ENCODE measurements at regions not wholly inside any gene's neighbourhood (a gene's known extent, or its start where the extent isn't known, plus 50 kb on each side); places are given as distances from the start of the nearest gene placed in this dataset.

DNA sequence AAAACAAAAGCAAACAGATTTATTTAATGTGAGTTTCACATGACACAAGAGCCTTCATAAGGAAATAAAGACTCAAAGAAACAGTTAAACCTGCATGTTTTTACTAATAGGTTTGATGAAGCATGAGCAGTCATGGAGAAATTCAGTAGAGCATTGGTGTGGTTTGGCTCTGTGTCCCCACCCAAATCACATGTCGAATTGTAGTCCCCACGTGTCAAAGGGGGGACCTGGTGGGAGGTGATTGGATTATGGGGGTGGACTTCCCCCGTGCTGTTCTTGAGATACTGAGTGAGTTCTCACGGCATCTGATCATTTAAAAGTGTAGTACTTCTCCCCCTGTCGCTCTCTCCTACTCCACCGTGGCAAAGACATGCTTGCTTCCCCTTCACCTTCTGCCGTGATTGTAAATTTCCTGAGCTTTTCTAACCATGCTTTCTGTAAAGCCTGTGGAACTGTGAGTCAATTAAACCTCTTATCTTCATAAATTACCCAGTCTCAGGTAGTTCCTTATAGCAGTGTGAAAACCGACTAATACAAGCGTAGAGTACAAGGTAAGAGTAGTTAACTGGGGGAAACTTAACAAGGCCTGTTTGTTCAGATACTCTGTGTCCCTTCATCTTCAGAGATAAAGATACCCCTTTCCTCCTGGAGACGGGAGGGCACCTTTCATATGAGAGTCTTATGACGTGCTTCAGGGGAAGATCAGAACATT, 354.8 kb downstream of the SIPA1L2 start:
- no TSS peak for BruUV-seq (replicated peaks)
- Histone ChIP-seq H3K4me3 (ENCODE audit: low read length) (no peak overlapping the region), H3K79me2 (ENCODE audit: low read length) (no peaks in the 10 kb centered on the region), H3K27ac (ENCODE audit: low read length) (no peak overlapping the region), H3K9me2 (replicated peaks; ENCODE audit: low read length) (no peaks in the 10 kb centered on the region), H4K20me1 (ENCODE audit: low read length) (no peaks in the 10 kb centered on the region), H3K4me2 (ENCODE audit: low read length) (no peak overlapping the region), H2AFZ (ENCODE audit: low read length) (no peak overlapping the region), H3K9ac (ENCODE audit: low read length) (no peak overlapping the region), H3K4me1 (ENCODE audit: insufficient read depth, low read length) (no peaks in the 10 kb centered on the region), H3F3A (ENCODE audit: low read length, unreplicated experiment) (no peaks in the 10 kb centered on the region), H3K27me3 (ENCODE audit: low read length) (no peaks in the 10 kb centered on the region), H3K9me3 (ENCODE audit: low read length) (no peaks in the 10 kb centered on the region), H3K36me3 (ENCODE audit: low read depth, low read length) (no peaks in the 10 kb centered on the region)
- CTCF ChIA-PET = no interaction called here
- DNase-seq (no peak), ATAC-seq (no peak)
- TF ChIP-seq, protein P1, sequence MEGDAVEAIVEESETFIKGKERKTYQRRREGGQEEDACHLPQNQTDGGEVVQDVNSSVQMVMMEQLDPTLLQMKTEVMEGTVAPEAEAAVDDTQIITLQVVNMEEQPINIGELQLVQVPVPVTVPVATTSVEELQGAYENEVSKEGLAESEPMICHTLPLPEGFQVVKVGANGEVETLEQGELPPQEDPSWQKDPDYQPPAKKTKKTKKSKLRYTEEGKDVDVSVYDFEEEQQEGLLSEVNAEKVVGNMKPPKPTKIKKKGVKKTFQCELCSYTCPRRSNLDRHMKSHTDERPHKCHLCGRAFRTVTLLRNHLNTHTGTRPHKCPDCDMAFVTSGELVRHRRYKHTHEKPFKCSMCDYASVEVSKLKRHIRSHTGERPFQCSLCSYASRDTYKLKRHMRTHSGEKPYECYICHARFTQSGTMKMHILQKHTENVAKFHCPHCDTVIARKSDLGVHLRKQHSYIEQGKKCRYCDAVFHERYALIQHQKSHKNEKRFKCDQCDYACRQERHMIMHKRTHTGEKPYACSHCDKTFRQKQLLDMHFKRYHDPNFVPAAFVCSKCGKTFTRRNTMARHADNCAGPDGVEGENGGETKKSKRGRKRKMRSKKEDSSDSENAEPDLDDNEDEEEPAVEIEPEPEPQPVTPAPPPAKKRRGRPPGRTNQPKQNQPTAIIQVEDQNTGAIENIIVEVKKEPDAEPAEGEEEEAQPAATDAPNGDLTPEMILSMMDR (conservative IDR thresholded peaks at IDR 0.05; ENCODE audit: low read depth, low read length) = no peak
- TF ChIP-seq EZH2phosphoT487 (IDR thresholded peaks at IDR 0.05; ENCODE audit: borderline replicate concordance, low read length) (no peak), EZH2 (IDR thresholded peaks at IDR 0.05; ENCODE audit: low read length, unreplicated experiment) (no peak)
- POLR2A ChIA-PET (ENCODE audit: unreplicated experiment) = no interaction called here
- intact Hi-C loops (cut with micrococcal nuclease) = no loop called here

DNA sequence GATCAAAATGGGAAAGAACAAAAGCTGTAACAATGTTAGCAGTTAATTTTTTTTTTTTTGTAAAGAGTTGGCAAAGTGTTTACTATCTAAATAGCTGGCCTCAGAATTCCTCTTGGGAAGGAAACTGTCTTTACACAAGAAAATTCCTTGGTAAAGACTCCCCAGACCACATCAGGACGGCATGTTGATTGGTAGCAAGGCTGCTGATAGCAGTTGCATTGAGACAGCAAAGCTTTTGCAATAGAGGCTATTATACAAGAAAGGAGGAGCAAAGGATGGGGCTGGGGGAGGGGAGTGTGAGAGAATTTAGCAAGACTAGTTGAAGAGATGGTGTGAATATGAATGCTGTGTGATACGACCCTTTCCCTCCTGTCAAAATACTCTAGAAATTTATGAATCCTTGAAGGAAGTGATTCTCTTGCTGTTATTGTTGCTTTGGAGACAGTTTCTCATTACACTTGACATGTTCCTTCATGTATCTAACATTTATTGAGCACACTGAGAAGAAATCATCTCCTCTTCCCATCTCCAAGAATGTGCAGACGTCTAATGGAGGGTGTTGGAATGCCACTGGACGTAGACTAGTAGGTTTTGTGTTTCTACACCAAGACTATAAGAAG, 355.6 kb downstream of the SIPA1L2 start:
- BruUV-seq (replicated peaks) = no TSS peak
- Histone ChIP-seq H3K27ac (ENCODE audit: low read length) (no peak overlapping the region), H4K20me1 (ENCODE audit: low read length) (no peaks in the 10 kb centered on the region), H3K9me3 (ENCODE audit: low read length) (no peaks in the 10 kb centered on the region), H2AFZ (ENCODE audit: low read length) (no peak overlapping the region), H3K4me2 (ENCODE audit: low read length) (no peak overlapping the region), H3K27me3 (ENCODE audit: low read length) (no peaks in the 10 kb centered on the region), H3K4me3 (ENCODE audit: low read length) (no peak overlapping the region), H3F3A (ENCODE audit: low read length, unreplicated experiment) (no peaks in the 10 kb centered on the region), H3K79me2 (ENCODE audit: low read length) (no peaks in the 10 kb centered on the region), H3K9me2 (replicated peaks; ENCODE audit: low read length) (no peaks in the 10 kb centered on the region), H3K36me3 (ENCODE audit: low read depth, low read length) (no peaks in the 10 kb centered on the region), H3K4me1 (ENCODE audit: insufficient read depth, low read length) (no peaks in the 10 kb centered on the region), H3K9ac (ENCODE audit: low read length) (no peak overlapping the region)
- no peak for ATAC-seq
- ChIA-PET POLR2A (ENCODE audit: unreplicated experiment) (interaction anchor here (0.6 to 0.7 kb wide), 2 partner anchors 63 to 249 kb away, joined by 5 read pairs; no protein-coding TSS in a partner anchor), CTCF (no interaction called here)
- TF ChIP-seq EZH2phosphoT487 (IDR thresholded peaks at IDR 0.05; ENCODE audit: borderline replicate concordance, low read length) = no peak
- TF ChIP-seq EZH2 (IDR thresholded peaks at IDR 0.05; ENCODE audit: low read length, unreplicated experiment) = no peak
- TF ChIP-seq, protein P1 (conservative IDR thresholded peaks at IDR 0.05; ENCODE audit: low read depth, low read length) = no peak
- intact Hi-C loops (cut with micrococcal nuclease) = no loop called here
- no peak for DNase-seq

DNA sequence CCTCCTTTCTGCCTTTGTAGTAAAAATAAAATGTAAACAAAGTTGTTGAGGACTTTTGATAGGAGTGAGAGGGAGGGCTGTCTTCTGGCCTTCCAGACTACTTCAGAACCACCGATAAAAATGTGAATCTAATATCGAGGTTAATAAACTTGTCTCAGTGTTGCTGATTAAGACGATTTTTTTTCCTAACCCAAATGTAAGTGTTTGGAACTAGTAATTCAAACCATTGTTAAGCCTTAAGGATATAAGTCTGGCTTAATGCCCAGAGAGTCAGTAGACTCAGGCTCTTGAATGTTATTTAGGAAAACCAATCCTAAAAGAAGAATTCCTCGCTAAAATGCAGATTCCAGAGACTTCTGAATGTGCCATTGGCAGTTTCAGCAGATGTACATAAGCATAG, 356.9 kb downstream of the SIPA1L2 start:
- POLR2A ChIA-PET (ENCODE audit: unreplicated experiment) = no interaction called here
- Histone ChIP-seq H3K9me3 (ENCODE audit: low read length) (no peaks in the 10 kb centered on the region), H4K20me1 (ENCODE audit: low read length) (no peaks in the 10 kb centered on the region), H3K27me3 (ENCODE audit: low read length) (no peaks in the 10 kb centered on the region), H2AFZ (ENCODE audit: low read length) (no peak overlapping the region), H3K4me3 (ENCODE audit: low read length) (no peak overlapping the region), H3K9me2 (replicated peaks; ENCODE audit: low read length) (no peaks in the 10 kb centered on the region), H3K9ac (ENCODE audit: low read length) (no peak overlapping the region), H3K27ac (ENCODE audit: low read length) (no peak overlapping the region), H3K4me1 (ENCODE audit: insufficient read depth, low read length) (peaks cover 7% of the 10 kb centered on the region; the same call in 1 of the 2 replicates), H3K79me2 (ENCODE audit: low read length) (no peaks in the 10 kb centered on the region), H3K4me2 (ENCODE audit: low read length) (no peak overlapping the region), H3K36me3 (ENCODE audit: low read depth, low read length) (no peaks in the 10 kb centered on the region), H3F3A (ENCODE audit: low read length, unreplicated experiment) (no peaks in the 10 kb centered on the region)
- DNase-seq = no peak
- no TSS peak for BruUV-seq (replicated peaks)
- no peak for ATAC-seq
- CTCF ChIA-PET = no interaction called here
- no peak for TF ChIP-seq EZH2 (IDR thresholded peaks at IDR 0.05; ENCODE audit: low read length, unreplicated experiment)
- TF ChIP-seq, protein P1 (conservative IDR thresholded peaks at IDR 0.05; ENCODE audit: low read depth, low read length) = no peak
- no peak for TF ChIP-seq EZH2phosphoT487 (IDR thresholded peaks at IDR 0.05; ENCODE audit: borderline replicate concordance, low read length)
- intact Hi-C loops (cut with micrococcal nuclease) = no loop called here

Data from PC-3 (cell line).